A673 (cell line): ENCODE measurements at regions not wholly inside any gene's neighbourhood (a gene's known extent, or its start where the extent isn't known, plus 50 kb on each side); places are given as distances from the start of the nearest gene placed in this dataset.

ENCODE experiments used
- BruUV-seq: library from RNA; stranded (reverse); fragments of 400-500 nt; replicated peaks from 2 replicates; lab custom pipeline; 2021; lab: Mats Ljungman, UMichigan
- CTCF ChIA-PET: fragments of 300-600 bp; sonication (Branson Sonifier 250); formaldehyde crosslinking; loops from one replicate; lab custom pipeline; 2022; ENCODE audit warnings: antibody characterized with exemption; lab: Charles Lee
- POLR2A ChIA-PET: fragments of 300-600 bp; sonication (Branson Sonifier 250); formaldehyde crosslinking; loops from one replicate; lab custom pipeline; 2022; ENCODE audit warnings: antibody characterized with exemption; ENCODE audit not compliant: low non-redundant PET; lab: Charles Lee
- DNase-seq: peaks from one replicate; pipeline ENCODE4 v3.0.0-alpha.2; 2015; ENCODE audit warnings: low spot score
- H3K27ac ChIP-seq: fragments of 200-600 bp; sonication (generic); 2 replicates; pipeline ENCODE4 v1.5.1; 2016; ENCODE audit warnings: mixed run types, low read depth, mild to moderate bottlenecking, mixed read lengths, antibody characterized with exemption, low read length; ENCODE audit not compliant: poor library complexity, severe bottlenecking
- H3K27me3 ChIP-seq: fragments of 200-600 bp; sonication (generic); replicated peaks from 2 replicates; pipeline ENCODE4 v1.6.1; 2017; ENCODE audit warnings: mixed run types, low read depth, mild to moderate bottlenecking, mixed read lengths, antibody characterized with exemption, low read length; ENCODE audit not compliant: insufficient read depth, poor library complexity
- H3K36me3 ChIP-seq: fragments of 200-600 bp; sonication (generic); 2 replicates; pipeline ENCODE4 v1.6.1; 2016; ENCODE audit warnings: mixed run types, mild to moderate bottlenecking, mixed read lengths, antibody characterized with exemption, low read length; ENCODE audit not compliant: insufficient read depth, poor library complexity, severe bottlenecking
- H3K4me1 ChIP-seq: fragments of 200-600 bp; sonication (generic); 2 replicates; pipeline ENCODE4 v1.6.1; 2017; ENCODE audit warnings: mixed run types, mild to moderate bottlenecking, mixed read lengths, antibody characterized with exemption, low read length; ENCODE audit not compliant: insufficient read depth, poor library complexity, severe bottlenecking
- H3K4me3 ChIP-seq: fragments of 200-600 bp; sonication (generic); 2 replicates; pipeline ENCODE4 v1.5.1; 2016; ENCODE audit warnings: low read depth, mixed run types, mild to moderate bottlenecking, mixed read lengths, low read length; ENCODE audit not compliant: poor library complexity, severe bottlenecking
- H3K9me3 ChIP-seq: fragments of 200-600 bp; sonication (generic); 2 replicates; pipeline ENCODE4 v1.6.1; 2016; ENCODE audit warnings: mixed run types, low read depth, mild to moderate bottlenecking, mixed read lengths, antibody characterized with exemption, low read length; ENCODE audit not compliant: poor library complexity, severe bottlenecking
- CTCF ChIP-seq: fragments of 300-800, 200-600 bp; sonication (generic); conservative IDR thresholded peaks from 2 replicates; pipeline ENCODE4 v1.5.1; 2017; ENCODE audit warnings: low read depth, mild to moderate bottlenecking, antibody characterized with exemption, low read length, moderate library complexity, mixed read lengths
- EZH2 ChIP-seq: fragments of 200-600 bp; sonication (generic); IDR thresholded peaks from 2 replicates; pipeline ENCODE4 v1.6.1; 2017; ENCODE audit warnings: borderline replicate concordance, low read depth, mild to moderate bottlenecking, mixed read lengths, antibody characterized with exemption, low read length; ENCODE audit not compliant: poor library complexity, severe bottlenecking
- intact Hi-C: fragments of 100-400 bp; cut with micrococcal nuclease; formaldehyde crosslinking; loops from one replicate; pipeline ENCODE4 v1.10.0; 2022; ENCODE audit not compliant: unreplicated experiment

DNA sequence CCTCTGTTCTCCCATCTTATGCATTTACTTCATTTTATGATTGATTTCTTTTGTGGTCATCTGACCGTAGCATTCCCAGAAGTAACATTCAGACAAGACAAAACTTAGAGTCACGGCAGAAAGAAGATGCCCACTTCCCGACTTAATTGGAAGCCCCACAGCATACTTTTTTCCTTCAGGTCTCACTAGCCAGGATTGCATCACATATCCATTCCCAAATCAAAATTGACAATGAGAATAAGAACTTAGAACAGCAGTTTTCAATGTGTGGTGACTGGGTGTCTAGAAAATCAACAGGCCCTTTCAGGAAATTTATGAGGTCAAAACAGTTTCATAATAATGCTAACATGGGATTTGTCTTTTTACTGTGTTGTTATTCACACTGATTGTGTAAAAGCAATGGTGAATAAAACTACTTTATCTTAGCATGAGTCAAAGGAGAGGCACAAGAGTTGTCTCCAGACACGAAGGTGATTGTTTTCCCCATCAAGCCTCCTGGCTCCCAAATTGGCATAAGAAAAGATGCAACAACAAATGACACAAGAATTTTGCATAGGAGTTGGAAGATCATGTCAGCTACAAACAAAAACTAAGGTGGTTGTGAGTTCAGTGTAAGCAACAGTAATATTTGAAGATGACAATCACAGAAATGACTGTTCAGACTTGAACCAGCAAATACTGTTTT is 493.9 kb downstream of the HTR7 start:
- Histone ChIP-seq H3K36me3 (no peaks in the 10 kb centered on the region), H3K9me3 (no peaks in the 10 kb centered on the region), H3K4me1 (no peaks in the 10 kb centered on the region), H3K4me3 (no peak overlapping the region), H3K27ac (no peak overlapping the region), H3K27me3 (peaks cover 4% of the 10 kb centered on the region)
- POLR2A ChIA-PET: no interaction called here
- CTCF ChIA-PET: no interaction called here
- intact Hi-C loops: no loop called here
- TF ChIP-seq CTCF (no peak), EZH2 (no peak)
- DNase-seq: no peak
- BruUV-seq: no TSS peak

DNA sequence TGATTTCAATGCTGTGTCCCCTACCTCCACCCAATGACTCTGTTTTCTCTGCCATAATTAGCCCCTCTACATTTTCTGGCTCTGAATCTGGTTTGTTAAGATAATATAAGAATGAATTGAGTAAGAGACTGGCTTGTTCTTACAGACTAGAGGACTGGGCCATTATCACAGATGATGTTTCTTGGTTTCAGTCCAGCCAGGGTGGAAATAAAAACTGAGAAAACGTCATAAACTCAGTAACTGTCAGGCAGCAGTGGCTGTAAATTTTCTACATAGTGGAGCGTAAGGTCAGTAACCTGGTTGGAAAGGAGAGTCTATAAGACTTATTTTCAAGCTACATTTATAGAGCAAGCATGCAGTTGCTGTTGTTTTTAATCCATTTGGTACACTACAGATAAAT is 485.4 kb downstream of the HTR7 start:
- no peaks in the 10 kb centered on the region for H3K4me1 ChIP-seq
- intact Hi-C loops: no loop called here
- no peak overlapping the region for H3K4me3 ChIP-seq
- H3K9me3 ChIP-seq: no peaks in the 10 kb centered on the region
- ChIA-PET POLR2A (no interaction called here), CTCF (no interaction called here)
- TF ChIP-seq CTCF (no peak), EZH2 (no peak)
- no peaks in the 10 kb centered on the region for H3K27me3 ChIP-seq
- no TSS peak for BruUV-seq
- no peak for DNase-seq
- no peak overlapping the region for H3K27ac ChIP-seq
- H3K36me3 ChIP-seq: no peaks in the 10 kb centered on the region

DNA sequence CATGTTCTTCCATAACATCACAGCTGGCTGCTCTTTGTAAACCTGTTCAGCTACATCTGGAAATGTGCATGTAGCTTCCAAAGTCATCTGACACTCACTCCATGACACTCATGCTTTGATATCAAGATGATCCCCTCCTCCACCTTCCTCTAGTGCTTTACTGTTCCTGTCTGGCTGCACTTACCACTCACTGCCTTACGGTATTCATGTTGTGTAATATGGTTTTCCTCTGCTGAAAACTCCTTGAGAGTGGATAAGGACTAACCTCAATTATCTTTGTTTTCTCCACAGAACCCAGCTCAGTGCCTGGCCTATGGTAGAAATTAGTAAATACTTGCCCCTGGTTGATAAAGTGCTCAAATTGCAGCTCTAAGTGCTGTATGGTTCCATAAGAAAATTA is 483.9 kb downstream of the HTR7 start:
- DNase-seq: no peak
- Histone ChIP-seq H3K4me1 (no peaks in the 10 kb centered on the region), H3K9me3 (no peaks in the 10 kb centered on the region), H3K36me3 (no peaks in the 10 kb centered on the region), H3K27ac (no peak overlapping the region), H3K4me3 (no peak overlapping the region), H3K27me3 (no peaks in the 10 kb centered on the region)
- intact Hi-C loops: no loop called here
- ChIA-PET CTCF (no interaction called here), POLR2A (no interaction called here)
- TF ChIP-seq EZH2 (no peak), CTCF (no peak)
- no TSS peak for BruUV-seq
